Sciatic nerve (tissue), 2 donors: ENCODE measurements at regions not wholly inside any gene's neighbourhood (a gene's known extent, or its start where the extent isn't known, plus 50 kb on each side); places are given as distances from the start of the nearest gene placed in this dataset.
"Not testable (repeated sequence)": the region's sequence is repeated elsewhere in the genome, so short reads cannot be mapped to it uniquely, and the experiment has no call there.

ENCODE experiments used
- ATAC-seq: fragments of 200-7000 bp; cut with Tn5 transposase; one replicate; pipeline ENCODE4 v1.9.1; 2020; ENCODE audit warnings: mild to moderate bottlenecking, moderate library complexity
- DNase-seq: peaks from one replicate; pipeline ENCODE4 v3.0.0-alpha.2; 2020; ENCODE audit warnings: low spot score
- intact Hi-C: fragments of 100-400 bp; cut with DNase I; formaldehyde crosslinking; loops from one replicate; pipeline ENCODE4 v1.14.2; 2022
- donor health status: DM: no; HTN: no; CAD: no.
- donor health status: DM: no; HTN: no; CAD: no.

- ATAC-seq (no peak), DNase-seq (no peak)
- intact Hi-C loops = no loop called here
Measured at GRCh38 chr5:104650313-104651055, 1087.9 kb upstream of the NUDT12 start.

DNA sequence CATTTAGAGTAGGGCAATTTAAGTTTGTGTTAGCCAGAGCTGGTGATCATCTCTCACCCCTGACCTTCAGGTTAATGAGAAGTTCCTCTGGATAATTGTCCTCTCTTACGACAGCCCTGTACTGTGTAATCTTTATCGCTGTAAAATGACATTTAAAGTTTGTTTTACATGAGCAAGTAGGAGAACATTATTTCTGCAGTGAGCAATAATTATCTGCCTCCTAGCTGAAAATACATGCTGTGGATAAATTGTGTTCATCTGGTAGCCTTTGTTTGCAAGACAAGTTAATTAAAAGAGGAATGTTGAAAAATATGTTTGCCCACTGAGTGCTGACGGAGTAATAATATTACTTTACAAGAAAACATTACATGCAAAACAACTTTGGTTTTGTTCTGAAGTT is 1083.8 kb upstream of the NUDT12 start:
- ATAC-seq = no peak
- DNase-seq = no peak
- intact Hi-C loops = no loop called here

DNA sequence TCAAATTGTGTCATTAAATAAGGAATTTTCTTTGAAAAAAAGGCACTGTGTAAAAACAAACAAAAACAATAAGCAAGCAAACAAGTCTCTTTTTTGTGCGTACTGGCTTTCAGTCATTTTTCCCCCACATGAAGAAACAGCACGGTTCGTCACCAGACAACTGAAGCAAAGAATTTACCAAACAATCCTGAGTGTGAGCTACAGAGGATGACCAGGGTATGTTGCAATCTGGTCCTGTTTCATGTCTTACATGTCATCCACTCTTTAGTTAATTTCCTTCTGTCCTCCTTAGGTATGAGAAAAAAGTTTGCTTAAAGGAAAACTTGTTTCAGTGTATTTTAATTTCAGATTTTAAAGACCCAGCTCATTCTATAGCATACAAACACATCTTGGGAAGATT is 1080.7 kb upstream of the NUDT12 start:
- intact Hi-C loops = no loop called here
- ATAC-seq (no peak), DNase-seq (no peak)

DNA sequence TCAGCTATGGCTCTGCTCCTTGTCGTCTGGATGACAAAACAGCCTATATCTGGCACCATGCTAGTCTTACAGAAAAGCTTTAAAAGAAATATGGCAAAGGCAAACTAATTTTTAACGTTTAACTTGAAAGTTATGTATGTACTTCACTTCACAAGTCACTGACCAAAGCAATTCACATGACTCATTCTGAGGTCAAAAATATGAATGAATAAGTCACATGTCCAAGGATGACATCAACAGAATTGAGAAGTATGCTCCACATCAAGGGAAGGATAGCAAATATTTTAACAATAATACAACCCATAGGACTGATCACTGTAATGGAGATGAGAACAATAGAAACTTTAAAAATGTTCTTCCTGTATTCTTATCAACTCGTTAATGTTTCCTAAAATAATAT is 1072.6 kb upstream of the NUDT12 start:
- no peak for ATAC-seq
- intact Hi-C loops = no loop called here
- DNase-seq = no peak

DNA sequence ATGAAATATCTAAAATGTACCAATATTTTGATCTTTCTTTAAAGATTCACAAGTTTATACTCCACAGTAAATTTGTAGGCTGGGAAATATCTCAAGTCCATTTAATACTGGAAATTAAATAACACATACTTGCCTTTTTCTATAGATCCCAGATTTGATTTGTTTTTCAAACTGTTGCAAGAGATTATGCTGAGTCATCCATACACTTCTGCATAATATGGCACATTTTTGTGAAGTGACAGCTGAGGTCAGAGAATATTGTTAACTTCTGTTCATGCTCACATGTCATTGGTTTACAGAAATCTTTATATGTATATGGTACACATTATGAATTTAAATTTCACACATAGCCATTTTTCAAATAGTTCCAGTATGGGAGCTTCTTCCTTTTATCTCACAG is 1066.3 kb upstream of the NUDT12 start:
- intact Hi-C loops = no loop called here
- ATAC-seq (no peak), DNase-seq (no peak)

- no peak for DNase-seq
- intact Hi-C loops = no loop called here
- no peak for ATAC-seq
Measured at GRCh38 chr5:104626122-104626521, 1063.5 kb upstream of the NUDT12 start.

DNA sequence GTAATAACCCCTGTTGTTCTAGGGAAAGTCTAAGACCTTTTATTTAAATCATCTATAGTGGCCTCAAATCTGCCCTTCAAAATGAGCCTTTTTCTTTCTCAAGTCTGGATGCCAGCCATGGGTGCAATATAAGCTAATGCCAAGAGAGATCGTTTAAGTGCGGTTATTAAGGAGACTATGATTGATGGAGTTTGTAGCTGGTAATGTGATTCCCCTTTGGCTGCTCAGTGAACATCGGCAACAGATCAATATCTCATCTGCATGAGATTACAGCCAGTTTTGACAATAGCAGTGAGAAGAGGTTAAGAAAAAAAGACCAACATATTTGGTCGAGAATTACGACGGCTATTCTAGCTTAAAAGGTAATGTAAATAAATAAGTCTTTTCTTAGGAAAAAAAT is 1049.4 kb upstream of the NUDT12 start:
- ATAC-seq (no peak), DNase-seq (no peak)
- intact Hi-C loops = no loop called here

- intact Hi-C loops = no loop called here
- no peak for DNase-seq
- no peak for ATAC-seq
Measured at GRCh38 chr5:104611135-104611767, 1048.7 kb upstream of the NUDT12 start.

- ATAC-seq (no peak), DNase-seq (no peak)
- intact Hi-C loops = no loop called here
Measured at GRCh38 chr5:104606258-104606829, 1043.8 kb upstream of the NUDT12 start.

GRCh38 chr5:104599726-104600125 is 1037.1 kb upstream of the NUDT12 start:
- ATAC-seq (no peak), DNase-seq (no peak)
- intact Hi-C loops = no loop called here

DNA sequence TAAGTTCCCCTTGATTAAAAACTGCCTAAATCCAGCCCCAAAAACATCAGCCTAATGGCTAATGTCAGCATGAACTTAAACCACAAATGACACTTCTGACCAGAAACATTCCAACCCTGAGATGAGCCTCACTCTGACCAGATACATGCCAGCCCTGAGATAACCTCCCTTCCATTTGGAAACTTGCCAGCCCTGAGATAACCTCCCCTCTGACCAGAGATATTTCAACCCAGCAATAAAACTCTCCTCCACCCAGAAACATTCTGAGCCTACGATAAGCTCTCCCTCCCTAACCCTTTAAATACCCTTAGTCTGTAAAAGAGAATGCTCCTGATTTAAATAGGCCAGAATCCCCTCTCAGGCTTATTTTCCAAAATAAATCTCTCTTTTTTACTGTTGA is 1035.7 kb upstream of the NUDT12 start:
- no peak for ATAC-seq
- DNase-seq = no peak
- intact Hi-C loops = no loop called here

- intact Hi-C loops = no loop called here
- ATAC-seq (no peak), DNase-seq (no peak)
Measured at GRCh38 chr5:104594850-104595249, 1032.3 kb upstream of the NUDT12 start.

- no peak for ATAC-seq
- intact Hi-C loops = no loop called here
- DNase-seq = no peak
Measured at GRCh38 chr5:104576677-104577076, 1014.1 kb upstream of the NUDT12 start.

GRCh38 chr5:104573949-104574709 is 1011.5 kb upstream of the NUDT12 start:
- intact Hi-C loops = no loop called here
- ATAC-seq = no peak
- DNase-seq = no peak

DNA sequence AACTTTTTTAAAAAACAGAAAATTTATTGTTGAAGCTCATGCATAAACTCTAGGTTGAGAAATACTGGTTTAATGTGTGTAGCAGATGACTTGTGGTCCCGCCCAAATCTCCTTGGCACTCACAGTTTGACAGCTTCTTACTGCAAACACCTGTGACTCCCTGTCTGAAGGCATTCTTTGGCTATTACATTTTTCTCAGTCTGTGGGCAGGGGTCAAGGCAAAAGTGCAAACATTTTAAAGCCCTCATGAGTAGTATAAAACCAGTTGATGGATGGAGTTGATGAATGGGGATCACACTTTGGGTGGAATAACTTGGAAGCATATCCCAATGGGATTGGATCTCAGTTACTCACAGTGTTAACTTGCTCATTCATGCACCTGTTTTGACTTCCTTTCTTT is 1007.0 kb upstream of the NUDT12 start:
- no peak for ATAC-seq
- intact Hi-C loops = no loop called here

GRCh38 chr5:104564530-104564929 is 1001.9 kb upstream of the NUDT12 start:
- no peak for ATAC-seq
- intact Hi-C loops = no loop called here
- DNase-seq = no peak

More for the DNA sequence above, 1007.0 kb upstream of the NUDT12 start:
- no peak for DNase-seq

DNA sequence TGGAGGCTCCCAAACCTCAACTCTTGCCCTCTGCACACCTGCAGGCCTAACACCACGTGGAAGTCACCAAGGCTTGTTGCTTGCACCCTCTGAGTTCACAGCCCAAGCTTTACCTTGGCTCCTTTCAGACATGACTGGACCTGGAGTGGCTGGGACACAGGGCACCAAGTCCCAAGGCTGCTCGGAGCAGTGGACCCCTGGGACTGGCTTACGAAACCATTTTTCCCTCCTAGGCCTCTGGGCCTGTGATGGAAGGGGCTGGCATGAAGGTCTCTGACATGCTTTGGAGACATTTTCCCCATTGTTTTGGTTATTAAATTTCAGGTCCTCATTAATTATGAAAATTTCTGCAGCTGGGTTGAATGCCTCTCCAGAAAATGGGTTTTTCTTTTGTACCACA is 994.4 kb upstream of the NUDT12 start:
- no peak for ATAC-seq
- DNase-seq = no peak
- intact Hi-C loops = no loop called here

DNA sequence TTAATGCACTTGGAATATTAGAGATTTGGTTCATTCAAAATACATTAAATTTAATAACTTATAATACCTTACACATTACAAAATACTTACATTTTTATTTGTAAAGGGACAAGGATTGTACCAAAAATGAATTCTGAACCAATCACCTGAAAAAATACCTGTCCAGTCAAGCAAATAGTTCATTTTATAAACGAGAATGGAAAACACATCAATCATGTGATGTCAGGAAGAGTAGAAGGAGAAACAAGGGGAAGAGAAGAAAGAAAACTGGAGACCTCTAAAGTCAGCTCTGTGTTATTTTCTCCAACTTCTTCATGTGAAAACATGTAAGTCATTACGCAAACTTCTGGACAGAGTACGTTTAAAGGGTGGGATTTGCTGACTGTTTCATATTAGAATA is 989.0 kb upstream of the NUDT12 start:
- ATAC-seq = no peak
- DNase-seq = no peak
- intact Hi-C loops = no loop called here

DNA sequence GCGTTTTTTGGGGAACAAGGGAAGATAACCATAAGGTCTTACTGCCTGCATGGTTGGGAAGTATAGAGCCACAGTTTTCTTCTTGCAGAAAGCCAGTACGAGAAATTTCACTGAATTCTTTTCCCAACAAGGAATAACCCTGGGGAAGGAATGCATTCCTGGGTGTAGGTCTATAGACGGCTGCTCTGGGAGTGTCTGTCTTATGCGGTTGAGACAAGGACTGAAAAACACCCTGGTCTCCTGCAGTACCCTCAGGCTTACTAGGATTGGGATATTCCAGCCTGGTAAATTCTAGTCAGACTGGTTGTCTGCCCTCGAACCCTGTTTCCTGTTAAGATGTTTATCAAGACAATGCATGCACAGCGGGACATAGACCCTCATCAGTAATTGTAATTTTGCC is 984.3 kb upstream of the NUDT12 start:
- ATAC-seq, intact Hi-C loops, DNase-seq: not testable (repeated sequence)
